ENCODE measurements at regions not wholly inside any gene's neighbourhood (a gene's known extent, or its start where the extent isn't known, plus 50 kb on each side); places are given as distances from the start of the nearest gene placed in this dataset.

GRCh38 chr1:115233598-115233997 lies 104.5 kb downstream of the NGF start:
- TF ChIP-seq CTCF (conservative IDR thresholded peaks at IDR 0.05; ENCODE audit: low read length) (no peak), EZH2phosphoT487 (IDR thresholded peaks at IDR 0.05; ENCODE audit: borderline replicate concordance, low read depth, low read length) (no peak)

Measured in OCI-LY7 (cell line).